Posterior vena cava (tissue), 2 donors: ENCODE measurements at regions not wholly inside any gene's neighbourhood (a gene's known extent, or its start where the extent isn't known, plus 50 kb on each side); places are given as distances from the start of the nearest gene placed in this dataset.
"Not testable (repeated sequence)": the region's sequence is repeated elsewhere in the genome, so short reads cannot be mapped to it uniquely, and the experiment has no call there.

ENCODE experiments used
- DNase-seq: peaks from one replicate; pipeline ENCODE4 v3.0.0-alpha.2; 2020; ENCODE audit warnings: low spot score
- intact Hi-C, 2 donors: fragments of 100-400 bp; cut with DNase I; formaldehyde crosslinking; loops; one replicate each; pipeline versions ENCODE4 v1.14.1 to v1.14.2; 2022 to 2023
- donor health status: DM: yes; HTN: yes; CAD: no.
- donor health status: DM: yes; HTN: yes; CAD: no.

- intact Hi-C loops, result no loop called here
Observed at GRCh38 chr12:127779301-127780045, 487.5 kb upstream of the TMEM132C start.

DNA sequence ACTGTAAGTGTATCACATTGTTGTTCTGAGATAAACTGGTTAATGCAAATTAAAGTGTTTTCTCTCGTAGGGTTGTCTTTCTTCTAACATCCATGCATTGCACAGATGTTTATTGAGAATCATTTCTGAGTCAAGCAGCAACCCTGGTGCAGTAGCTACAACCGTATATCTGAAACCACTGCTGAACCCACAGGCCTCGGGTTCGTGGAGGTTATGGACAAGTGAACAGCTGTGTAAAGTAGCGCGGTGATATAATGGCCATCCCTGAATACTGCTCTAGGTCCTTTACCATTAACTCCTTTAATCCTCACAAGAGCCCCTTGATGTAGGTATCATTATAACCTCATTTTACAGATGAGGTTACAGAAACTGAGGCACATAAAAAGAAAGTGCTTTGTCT is 486.1 kb upstream of the TMEM132C start:
- no peak for DNase-seq
- intact Hi-C loops, result no loop called here

More at GRCh38 chr12:127779301-127780045, 487.5 kb upstream of the TMEM132C start:
- DNase-seq, result no peak

DNA sequence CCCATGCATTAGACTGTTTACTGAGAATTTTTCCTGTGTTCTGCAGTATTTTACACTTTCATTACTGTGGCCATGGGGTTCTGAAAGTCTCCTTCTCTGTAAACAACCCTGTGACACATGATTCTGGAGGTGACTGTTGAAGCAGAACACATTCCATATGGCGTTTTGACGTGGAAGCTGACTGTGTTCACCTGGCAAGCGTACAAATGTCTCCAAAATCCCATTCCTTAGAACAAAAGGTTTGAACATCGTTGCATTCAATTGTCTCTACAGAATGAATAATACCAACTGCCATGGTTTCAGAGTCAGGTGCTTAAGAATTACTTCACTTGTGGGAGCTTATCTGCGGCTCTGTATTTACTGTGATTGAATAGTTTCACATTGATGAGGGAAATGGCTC is 485.6 kb upstream of the TMEM132C start:
- DNase-seq, result no peak
- intact Hi-C loops, result no loop called here

GRCh38 chr12:127785540-127785939 is 481.4 kb upstream of the TMEM132C start:
- DNase-seq, result no peak
- intact Hi-C loops, result no loop called here

DNA sequence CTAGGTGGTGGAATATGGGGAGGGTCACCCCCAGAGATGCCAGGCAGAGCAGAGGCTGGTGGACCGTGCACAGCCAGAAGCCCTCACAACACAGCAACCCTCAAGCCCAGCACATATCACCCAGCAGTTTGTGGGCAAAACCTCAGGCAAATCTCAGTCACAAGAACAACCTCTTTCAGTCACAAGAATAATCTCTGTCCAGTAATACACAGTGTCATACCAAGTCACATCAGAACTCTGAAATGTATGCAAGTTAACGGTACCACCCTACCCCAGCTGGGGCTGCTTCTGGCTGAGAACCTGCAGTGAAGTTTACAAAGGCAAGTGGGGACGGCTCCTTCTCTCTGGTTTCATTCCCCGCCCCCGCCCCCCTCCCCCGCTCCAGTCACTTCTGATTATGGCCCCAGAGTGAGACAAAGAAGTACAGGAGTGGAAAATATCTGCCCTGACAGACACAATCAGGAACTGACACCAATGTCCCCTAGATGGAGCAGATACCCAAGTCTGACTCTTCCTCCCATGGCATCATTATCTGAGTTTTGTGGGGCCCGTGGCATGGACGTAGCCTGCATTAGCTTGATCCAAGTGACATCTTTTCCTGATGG is 480.9 kb upstream of the TMEM132C start:
- intact Hi-C loops, result no loop called here
- DNase-seq, result no peak

- intact Hi-C loops, result no loop called here
- DNase-seq, result no peak
Observed at GRCh38 chr12:127787544-127787943, 479.4 kb upstream of the TMEM132C start.

- no peak for DNase-seq
- intact Hi-C loops, result no loop called here
Observed at GRCh38 chr12:127790376-127790775, 476.6 kb upstream of the TMEM132C start.

DNA sequence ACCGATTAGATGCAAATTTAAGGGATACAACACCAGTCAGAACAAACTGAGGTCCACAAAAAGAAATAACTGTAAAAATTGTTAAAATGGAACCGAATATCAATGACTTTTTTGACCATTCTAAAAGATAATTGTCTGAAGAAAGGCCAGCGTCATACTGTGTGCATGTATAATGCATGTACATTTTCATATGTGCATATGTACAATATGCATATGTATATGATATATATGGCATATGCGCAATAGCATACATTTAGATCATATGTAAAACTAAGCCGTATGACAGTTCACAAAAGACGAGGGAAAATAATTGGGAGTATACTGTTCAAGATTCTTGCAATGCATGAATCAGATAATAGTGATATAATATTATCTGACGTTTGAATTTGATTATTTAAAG is 475.8 kb upstream of the TMEM132C start:
- intact Hi-C loops, result no loop called here
- DNase-seq, result no peak

GRCh38 chr12:127797918-127798317 is 469.1 kb upstream of the TMEM132C start:
- intact Hi-C loops, result no loop called here
- DNase-seq, result no peak

DNA sequence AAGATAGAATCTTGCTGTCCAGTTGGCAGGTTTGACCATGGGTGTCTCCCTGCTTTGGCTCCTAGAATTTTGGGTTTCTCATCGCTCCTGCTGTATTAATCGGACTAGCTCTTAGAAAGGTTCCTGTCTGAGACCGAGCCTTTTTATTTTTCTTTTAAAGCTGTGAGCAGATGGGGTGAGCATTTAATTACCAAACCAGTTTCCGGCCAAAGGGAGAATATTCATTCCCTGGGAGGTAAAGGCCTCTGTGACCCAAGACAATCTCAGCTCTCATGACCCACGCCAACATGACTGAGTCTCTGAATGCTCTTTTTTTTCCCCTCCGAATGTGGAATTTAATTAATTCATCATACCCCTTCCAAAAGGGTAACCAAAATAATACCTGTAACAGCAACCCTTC is 464.7 kb upstream of the TMEM132C start:
- DNase-seq, result no peak
- intact Hi-C loops, result no loop called here

DNA sequence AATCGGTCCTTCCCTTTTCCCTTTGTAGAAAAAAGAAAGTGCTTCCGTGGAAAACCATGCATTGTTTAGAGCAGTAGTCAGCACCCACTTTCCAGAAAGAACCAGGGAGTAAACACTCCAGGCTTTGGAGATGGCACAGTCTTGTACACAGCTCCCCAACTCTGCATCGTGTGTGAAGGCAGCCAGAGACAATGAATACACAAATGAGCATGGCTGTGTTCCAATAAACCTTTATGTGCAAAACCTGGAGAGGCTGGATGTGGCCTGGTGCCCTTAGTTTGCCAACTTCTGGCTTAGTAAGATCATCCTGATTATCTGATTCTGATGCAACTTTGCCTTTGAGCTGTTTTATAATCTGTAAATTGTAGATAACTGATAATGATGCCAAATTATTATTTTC is 463.4 kb upstream of the TMEM132C start:
- intact Hi-C loops, result no loop called here
- no peak for DNase-seq

DNA sequence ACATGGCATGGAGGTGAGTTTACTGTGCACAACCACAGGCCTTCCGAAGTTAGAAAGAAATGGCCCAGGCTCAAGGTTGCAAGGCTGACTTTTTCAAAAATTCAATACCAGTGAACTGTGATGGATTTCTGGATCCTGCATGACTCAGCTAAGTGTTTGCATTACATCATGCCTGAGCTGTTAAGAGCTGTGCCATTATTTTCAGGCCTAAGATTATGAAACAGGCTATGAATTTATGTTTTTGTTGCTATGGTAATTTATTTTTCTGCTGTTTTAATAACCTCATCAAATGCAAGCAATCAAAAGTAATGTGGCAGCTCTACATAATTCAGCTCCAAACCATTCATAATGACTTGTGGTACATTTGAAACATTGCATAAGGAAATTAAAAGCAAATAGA is 457.7 kb upstream of the TMEM132C start:
- DNase-seq, result no peak
- intact Hi-C loops, result no loop called here

- intact Hi-C loops, result no loop called here
- no peak for DNase-seq
Observed at GRCh38 chr12:127810041-127810440, 456.9 kb upstream of the TMEM132C start.

GRCh38 chr12:127810459-127810858 is 456.5 kb upstream of the TMEM132C start:
- intact Hi-C loops, result not testable (repeated sequence)
- DNase-seq, result peak; percentile 78

DNA sequence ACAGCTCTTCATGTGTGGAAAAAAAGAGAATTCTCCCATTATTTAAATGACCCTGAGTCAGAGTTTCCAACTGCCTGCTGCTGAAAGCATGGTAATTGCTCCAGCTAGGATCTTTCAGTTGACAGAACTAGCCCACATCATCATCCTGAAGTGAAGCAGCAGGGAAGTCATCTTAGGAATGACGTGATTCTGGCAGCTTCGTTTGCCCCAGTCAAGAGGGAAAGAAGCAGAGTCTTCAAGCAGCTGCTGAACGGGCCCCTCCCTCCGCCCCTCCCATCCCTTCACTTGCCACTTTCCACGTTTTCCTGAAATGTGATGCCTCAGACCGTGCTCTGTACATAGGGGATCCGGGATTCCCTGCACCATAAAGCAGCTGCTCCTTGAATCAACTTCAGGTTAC is 455.0 kb upstream of the TMEM132C start:
- intact Hi-C loops, result no loop called here

GRCh38 chr12:127813147-127813546 is 453.8 kb upstream of the TMEM132C start:
- no peak for DNase-seq
- intact Hi-C loops, result no loop called here

More for the DNA sequence above, 455.0 kb upstream of the TMEM132C start:
- peak; percentile 66 for DNase-seq

- DNase-seq, result no peak
- intact Hi-C loops, result no loop called here
Observed at GRCh38 chr12:127819056-127819455, 447.9 kb upstream of the TMEM132C start.

- intact Hi-C loops, result no loop called here
- no peak for DNase-seq
Observed at GRCh38 chr12:127820271-127820670, 446.7 kb upstream of the TMEM132C start.

GRCh38 chr12:127820846-127821245 is 446.1 kb upstream of the TMEM132C start:
- no peak for DNase-seq

GRCh38 chr12:127822809-127823411 is 444.1 kb upstream of the TMEM132C start:
- intact Hi-C loops, result no loop called here
- no peak for DNase-seq

More at GRCh38 chr12:127820846-127821245, 446.1 kb upstream of the TMEM132C start:
- intact Hi-C loops, result no loop called here

DNA sequence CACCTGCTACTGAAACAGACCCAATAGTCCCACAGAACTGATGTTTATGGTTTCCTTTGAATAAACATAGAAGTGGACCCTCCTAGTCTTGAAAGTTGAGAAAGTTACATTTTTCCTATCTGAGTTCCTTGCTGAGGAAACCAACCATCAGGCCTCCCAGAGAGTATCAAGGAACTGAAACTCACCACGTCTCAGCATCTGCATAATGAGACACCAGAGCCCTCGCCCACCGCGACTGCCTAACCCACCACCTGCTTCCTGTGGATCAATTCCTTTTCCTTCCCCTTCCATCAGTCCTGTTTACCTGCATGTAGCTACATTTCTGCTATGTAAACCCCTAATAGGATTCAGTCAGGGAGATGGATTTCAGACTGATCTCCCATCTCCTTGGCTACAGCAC is 443.2 kb upstream of the TMEM132C start:
- intact Hi-C loops, result no loop called here
- no peak for DNase-seq
